ENCODE measurements at regions not wholly inside any gene's neighbourhood (a gene's known extent, or its start where the extent isn't known, plus 50 kb on each side); places are given as distances from the start of the nearest gene placed in this dataset.

GRCh38 chr11:104668797-104669463 lies 229.3 kb downstream of the CASP12 start:
- H3K4me3 ChIP-seq = no peak overlapping the region
- TF ChIP-seq POLR2AphosphoS5 (IDR thresholded peaks at IDR 0.05) = no peak
- no peak for TF ChIP-seq EP300 (IDR thresholded peaks at IDR 0.05)
- no peak for TF ChIP-seq POLR2A (IDR thresholded peaks at IDR 0.05)
- TF ChIP-seq CTCF (IDR thresholded peaks at IDR 0.05) = no peak
- H3K4me1 ChIP-seq = no peaks in the 10 kb centered on the region
- no peak overlapping the region for H3K27ac ChIP-seq
- H3K9me3 ChIP-seq = no peaks in the 10 kb centered on the region
- no peaks in the 10 kb centered on the region for H3K36me3 ChIP-seq
- intact Hi-C loops (cut with DNase I; ENCODE audit: low total_unique reads) = no loop called here
- 72 to 77% (median 74%) methylated on average over 5 of the region's 5 CpGs for WGBS, 5 donors
- peak in 1 of 2 donors; percentile 8 for DNase-seq
- no peaks in the 10 kb centered on the region for H3K27me3 ChIP-seq

GRCh38 chr11:104666624-104667023 lies 231.6 kb downstream of the CASP12 start:
- intact Hi-C loops (cut with DNase I; ENCODE audit: low total_unique reads) = no loop called here
- Histone ChIP-seq H3K4me1 (no peaks in the 10 kb centered on the region), H3K4me3 (no peak overlapping the region), H3K27me3 (no peaks in the 10 kb centered on the region), H3K27ac (no peak overlapping the region), H3K9me3 (no peaks in the 10 kb centered on the region), H3K36me3 (no peaks in the 10 kb centered on the region)
- no peak for TF ChIP-seq EP300 (IDR thresholded peaks at IDR 0.05)
- TF ChIP-seq POLR2A (IDR thresholded peaks at IDR 0.05) = no peak
- no peak for TF ChIP-seq POLR2AphosphoS5 (IDR thresholded peaks at IDR 0.05)
- no peak for TF ChIP-seq CTCF (IDR thresholded peaks at IDR 0.05)
- WGBS, 5 donors = 62 to 82% (median 69%) methylated on average over 2 of the region's 2 CpGs
- DNase-seq = no peak

- Histone ChIP-seq H3K9me3 (no peaks in the 10 kb centered on the region), H3K27me3 (no peaks in the 10 kb centered on the region), H3K4me1 (no peaks in the 10 kb centered on the region), H3K36me3 (no peaks in the 10 kb centered on the region), H3K4me3 (no peak overlapping the region), H3K27ac (no peak overlapping the region)
- intact Hi-C loops (cut with DNase I; ENCODE audit: low total_unique reads) = no loop called here
- 48 to 70% (median 58%) methylated on average over 3 of the region's 3 CpGs for WGBS, 5 donors
- DNase-seq = peak in 1 of 2 donors; percentile 12
- TF ChIP-seq EP300 (IDR thresholded peaks at IDR 0.05) = no peak
- no peak for TF ChIP-seq POLR2AphosphoS5 (IDR thresholded peaks at IDR 0.05)
- TF ChIP-seq CTCF (IDR thresholded peaks at IDR 0.05) = no peak
- no peak for TF ChIP-seq POLR2A (IDR thresholded peaks at IDR 0.05)
Measured at GRCh38 chr11:104665641-104666040, 232.6 kb downstream of the CASP12 start.

- no peak for DNase-seq
- intact Hi-C loops (cut with DNase I; ENCODE audit: low total_unique reads) = no loop called here
- Histone ChIP-seq H3K4me3 (no peak overlapping the region), H3K9me3 (no peaks in the 10 kb centered on the region), H3K4me1 (no peaks in the 10 kb centered on the region), H3K27ac (no peak overlapping the region), H3K36me3 (no peaks in the 10 kb centered on the region), H3K27me3 (no peaks in the 10 kb centered on the region)
- no peak for TF ChIP-seq EP300 (IDR thresholded peaks at IDR 0.05)
- no peak for TF ChIP-seq POLR2A (IDR thresholded peaks at IDR 0.05)
- no peak for TF ChIP-seq POLR2AphosphoS5 (IDR thresholded peaks at IDR 0.05)
- no peak for TF ChIP-seq CTCF (IDR thresholded peaks at IDR 0.05)
- WGBS, 5 donors = 83 to 90% (median 87%) methylated on average over 4 of the region's 4 CpGs
Measured at GRCh38 chr11:104663190-104664140, 234.8 kb downstream of the CASP12 start.

All from stomach (tissue), 8 donors.